Suprapubic skin (tissue), 4 donors: ENCODE measurements at regions not wholly inside any gene's neighbourhood (a gene's known extent, or its start where the extent isn't known, plus 50 kb on each side); places are given as distances from the start of the nearest gene placed in this dataset.
"Not testable (repeated sequence)": the region's sequence is repeated elsewhere in the genome, so short reads cannot be mapped to it uniquely, and the experiment has no call there.

Experiments used
- DNase-seq, 2 donors: peaks; one replicate each; pipeline ENCODE4 v3.0.0-alpha.2; 2019; ENCODE audit warnings: low spot score in 2 of 2
- H3K27ac ChIP-seq: fragments of 200-600 bp; sonication (generic); one replicate; pipeline ENCODE4 v1.5.1; 2019
- H3K27me3 ChIP-seq: fragments of 200-600 bp; sonication (generic); one replicate; pipeline ENCODE4 v1.5.1; 2019
- H3K36me3 ChIP-seq: fragments of 200-600 bp; sonication (generic); one replicate; pipeline ENCODE4 v1.5.1; 2019
- H3K4me1 ChIP-seq: fragments of 200-600 bp; sonication (generic); one replicate; pipeline ENCODE4 v1.5.1; 2019
- H3K4me3 ChIP-seq: fragments of 200-600 bp; sonication (generic); one replicate; pipeline ENCODE4 v1.5.1; 2019; ENCODE audit warnings: mild to moderate bottlenecking
- H3K9me3 ChIP-seq: fragments of 200-600 bp; sonication (generic); one replicate; pipeline ENCODE4 v1.5.1; 2019
- CTCF ChIP-seq, 2 donors: fragments of 200-600 bp in 1 of 2; fragments of 450-650 bp in 1 of 2; sonication (generic) in 1 of 2; IDR thresholded peaks; one replicate each; pipeline ENCODE4 v1.5.1; 2016 to 2019; ENCODE audit warnings: antibody characterized with exemption in 2 of 2, mild to moderate bottlenecking in 1 of 2, moderate library complexity in 1 of 2
- EP300 ChIP-seq: sonication (generic); formaldehyde crosslinking; IDR thresholded peaks from one replicate; pipeline ENCODE4 v1.6.1; 2017; ENCODE audit warnings: antibody characterized with exemption
- POLR2A ChIP-seq, 2 donors: fragments of 450-650 bp; IDR thresholded peaks; one replicate each; pipeline ENCODE4 v1.6.1; 2017; ENCODE audit warnings: antibody characterized with exemption in 2 of 2, mild to moderate bottlenecking in 2 of 2, moderate library complexity in 2 of 2
- POLR2AphosphoS5 ChIP-seq, 3 donors: sonication (generic); formaldehyde crosslinking; IDR thresholded peaks; one replicate each; pipeline ENCODE4 v1.6.1; 2017; ENCODE audit warnings: antibody characterized with exemption in 3 of 3
- WGBS: methylation state at CpG from one replicate; pipeline ENCODE4 v1.1.5; 2018; 5-methylcytosine and 5-hydroxymethylcytosine counted together

GRCh38 chr13:44637581-44637980 is 61.5 kb upstream of the TSC22D1 start:
- H3K4me3 ChIP-seq = no peak overlapping the region
- DNase-seq = no peak
- no peaks in the 10 kb centered on the region for H3K9me3 ChIP-seq
- no peak for TF ChIP-seq POLR2AphosphoS5 (IDR thresholded peaks at IDR 0.05)
- TF ChIP-seq POLR2A (IDR thresholded peaks at IDR 0.05) = no peak
- no peak for TF ChIP-seq EP300
- no peak for TF ChIP-seq CTCF (IDR thresholded peaks at IDR 0.05)
- H3K27me3 ChIP-seq = no peaks in the 10 kb centered on the region
- no peak overlapping the region for H3K27ac ChIP-seq
- no peaks in the 10 kb centered on the region for H3K4me1 ChIP-seq
- no peaks in the 10 kb centered on the region for H3K36me3 ChIP-seq

GRCh38 chr13:44629465-44630183 is 53.5 kb upstream of the TSC22D1 start:
- no peaks in the 10 kb centered on the region for H3K4me1 ChIP-seq
- no peaks in the 10 kb centered on the region for H3K27me3 ChIP-seq
- H3K9me3 ChIP-seq = no peaks in the 10 kb centered on the region
- H3K27ac ChIP-seq = peak overlapping the region; percentile 35
- WGBS = 77% methylated on average over 2 of the region's 2 CpGs
- no peak for DNase-seq
- no peak overlapping the region for H3K4me3 ChIP-seq
- no peak for TF ChIP-seq POLR2A (IDR thresholded peaks at IDR 0.05)
- no peak for TF ChIP-seq EP300
- no peak for TF ChIP-seq POLR2AphosphoS5 (IDR thresholded peaks at IDR 0.05)
- TF ChIP-seq CTCF (IDR thresholded peaks at IDR 0.05) = no peak
- H3K36me3 ChIP-seq = no peaks in the 10 kb centered on the region

- H3K36me3 ChIP-seq, H3K27ac ChIP-seq, H3K4me1 ChIP-seq, DNase-seq, H3K9me3 ChIP-seq, H3K4me3 ChIP-seq, H3K27me3 ChIP-seq: not testable (repeated sequence)
These were observed 52.7 kb upstream of the TSC22D1 start for GRCh38 chr13:44628826-44629225.

- no peaks in the 10 kb centered on the region for H3K27me3 ChIP-seq
- no peaks in the 10 kb centered on the region for H3K4me1 ChIP-seq
- 80% methylated on average over 2 of the region's 2 CpGs for WGBS
- no peak for DNase-seq
- no peaks in the 10 kb centered on the region for H3K36me3 ChIP-seq
- no peaks in the 10 kb centered on the region for H3K9me3 ChIP-seq
- no peak overlapping the region for H3K4me3 ChIP-seq
- H3K27ac ChIP-seq = no peak overlapping the region
- no peak for TF ChIP-seq CTCF (IDR thresholded peaks at IDR 0.05)
- TF ChIP-seq POLR2AphosphoS5 (IDR thresholded peaks at IDR 0.05) = no peak
- no peak for TF ChIP-seq EP300
- no peak for TF ChIP-seq POLR2A (IDR thresholded peaks at IDR 0.05)
These were observed 51.3 kb upstream of the TSC22D1 start for GRCh38 chr13:44627441-44627840.

GRCh38 chr13:44626176-44626575 is 50.0 kb upstream of the TSC22D1 start:
- H3K4me1 ChIP-seq = no peaks in the 10 kb centered on the region
- DNase-seq = no peak
- no peak overlapping the region for H3K4me3 ChIP-seq
- 98% methylated on average over 2 of the region's 2 CpGs for WGBS
- no peaks in the 10 kb centered on the region for H3K9me3 ChIP-seq
- no peak overlapping the region for H3K27ac ChIP-seq
- H3K27me3 ChIP-seq = no peaks in the 10 kb centered on the region
- H3K36me3 ChIP-seq = no peaks in the 10 kb centered on the region
- TF ChIP-seq POLR2A (IDR thresholded peaks at IDR 0.05) (no peak), CTCF (IDR thresholded peaks at IDR 0.05) (no peak), EP300 (no peak), POLR2AphosphoS5 (IDR thresholded peaks at IDR 0.05) (no peak)
